ENCODE measurements at regions not wholly inside any gene's neighbourhood (a gene's known extent, or its start where the extent isn't known, plus 50 kb on each side); places are given as distances from the start of the nearest gene placed in this dataset.

DNA sequence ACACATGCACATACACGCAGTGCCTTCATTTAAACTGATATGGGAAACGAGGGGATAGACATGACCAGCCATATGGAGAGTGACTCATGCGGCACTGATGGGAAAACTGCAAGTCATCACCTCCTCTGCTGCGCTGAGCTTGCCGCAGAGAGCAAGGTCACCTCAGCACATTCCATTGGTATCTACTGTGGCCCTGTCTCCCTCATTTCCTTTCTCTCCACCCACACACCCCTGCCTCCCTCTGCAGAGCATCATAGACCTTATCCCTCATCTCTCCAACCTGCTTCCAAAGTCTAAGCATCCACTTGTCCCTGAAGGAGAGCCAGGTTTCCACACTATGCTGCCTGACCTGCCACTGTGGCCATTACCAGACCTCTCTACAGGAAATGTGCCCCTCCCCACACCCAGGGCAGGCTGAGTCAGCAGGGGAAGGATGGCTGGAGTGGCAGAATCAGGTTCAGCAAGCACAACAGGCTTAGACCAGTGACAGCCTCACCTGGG lies 116.9 kb upstream of the SNX19 start:
- no peak overlapping the region for H2AFZ ChIP-seq (ENCODE audit: low read depth, low read length)
- no peaks in the 10 kb centered on the region for H3K27me3 ChIP-seq (ENCODE audit: insufficient read depth, low read length, poor library complexity)
- no peak overlapping the region for H3K9ac ChIP-seq (ENCODE audit: low read depth, low read length)
- H3K27ac ChIP-seq (ENCODE audit: low read length), result no peak overlapping the region
- no peak overlapping the region for H3K4me3 ChIP-seq (ENCODE audit: low read depth in 1 of 2, low read length in 2 of 2)
- no peaks in the 10 kb centered on the region for H4K20me1 ChIP-seq (ENCODE audit: insufficient read depth, low read length)
- no peaks in the 10 kb centered on the region for H3K9me3 ChIP-seq (ENCODE audit: insufficient read depth, low read length, severe bottlenecking)
- TF ChIP-seq, protein P1, sequence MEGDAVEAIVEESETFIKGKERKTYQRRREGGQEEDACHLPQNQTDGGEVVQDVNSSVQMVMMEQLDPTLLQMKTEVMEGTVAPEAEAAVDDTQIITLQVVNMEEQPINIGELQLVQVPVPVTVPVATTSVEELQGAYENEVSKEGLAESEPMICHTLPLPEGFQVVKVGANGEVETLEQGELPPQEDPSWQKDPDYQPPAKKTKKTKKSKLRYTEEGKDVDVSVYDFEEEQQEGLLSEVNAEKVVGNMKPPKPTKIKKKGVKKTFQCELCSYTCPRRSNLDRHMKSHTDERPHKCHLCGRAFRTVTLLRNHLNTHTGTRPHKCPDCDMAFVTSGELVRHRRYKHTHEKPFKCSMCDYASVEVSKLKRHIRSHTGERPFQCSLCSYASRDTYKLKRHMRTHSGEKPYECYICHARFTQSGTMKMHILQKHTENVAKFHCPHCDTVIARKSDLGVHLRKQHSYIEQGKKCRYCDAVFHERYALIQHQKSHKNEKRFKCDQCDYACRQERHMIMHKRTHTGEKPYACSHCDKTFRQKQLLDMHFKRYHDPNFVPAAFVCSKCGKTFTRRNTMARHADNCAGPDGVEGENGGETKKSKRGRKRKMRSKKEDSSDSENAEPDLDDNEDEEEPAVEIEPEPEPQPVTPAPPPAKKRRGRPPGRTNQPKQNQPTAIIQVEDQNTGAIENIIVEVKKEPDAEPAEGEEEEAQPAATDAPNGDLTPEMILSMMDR (IDR thresholded peaks at IDR 0.05; ENCODE audit: borderline replicate concordance, extremely low read depth, low read length, poor library complexity, severe bottlenecking), result no peak
- no peak for TF ChIP-seq EZH2 (IDR thresholded peaks at IDR 0.05; ENCODE audit: borderline replicate concordance, low read depth, low read length, severe bottlenecking)
- H3K36me3 ChIP-seq (ENCODE audit: insufficient read depth, low read length), result no peaks in the 10 kb centered on the region
- no peak for ATAC-seq (ENCODE audit: insufficient read depth, low read depth)
- no peaks in the 10 kb centered on the region for H3K79me2 ChIP-seq (ENCODE audit: insufficient read depth, low read length)
- H3K4me2 ChIP-seq (ENCODE audit: insufficient read depth, low read length), result no peak overlapping the region
- H3K4me1 ChIP-seq (ENCODE audit: insufficient read depth, low read length), result no peaks in the 10 kb centered on the region
- DNase-seq, result no peak

DNA sequence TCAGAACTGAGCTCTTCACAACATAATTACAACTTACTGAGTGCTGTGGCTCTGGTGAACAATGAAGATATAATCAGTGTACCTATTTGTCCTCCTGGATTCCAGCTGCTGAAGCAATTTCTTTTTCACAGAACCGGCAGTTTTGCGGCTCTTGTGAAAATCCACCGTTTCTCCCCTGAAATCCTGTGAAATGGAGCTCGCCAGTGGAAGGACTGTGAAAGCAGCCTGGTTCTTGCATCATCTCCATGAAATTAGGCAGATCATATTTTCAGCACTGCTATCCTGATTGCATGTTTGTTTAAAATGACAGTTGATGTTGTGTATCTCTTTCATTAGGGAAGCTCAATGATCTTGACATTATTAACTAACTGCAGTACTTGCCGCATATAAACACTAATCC lies 120.2 kb upstream of the SNX19 start:
- H3K4me1 ChIP-seq (ENCODE audit: insufficient read depth, low read length), result no peaks in the 10 kb centered on the region
- no peaks in the 10 kb centered on the region for H3K27me3 ChIP-seq (ENCODE audit: insufficient read depth, low read length, poor library complexity)
- H2AFZ ChIP-seq (ENCODE audit: low read depth, low read length), result no peak overlapping the region
- TF ChIP-seq, protein P1 (IDR thresholded peaks at IDR 0.05; ENCODE audit: borderline replicate concordance, extremely low read depth, low read length, poor library complexity, severe bottlenecking), result no peak
- TF ChIP-seq EZH2 (IDR thresholded peaks at IDR 0.05; ENCODE audit: borderline replicate concordance, low read depth, low read length, severe bottlenecking), result no peak
- no peak overlapping the region for H3K27ac ChIP-seq (ENCODE audit: low read length)
- H3K9me3 ChIP-seq (ENCODE audit: insufficient read depth, low read length, severe bottlenecking), result no peaks in the 10 kb centered on the region
- H3K9ac ChIP-seq (ENCODE audit: low read depth, low read length), result no peak overlapping the region
- no peaks in the 10 kb centered on the region for H4K20me1 ChIP-seq (ENCODE audit: insufficient read depth, low read length)
- H3K79me2 ChIP-seq (ENCODE audit: insufficient read depth, low read length), result no peaks in the 10 kb centered on the region
- H3K36me3 ChIP-seq (ENCODE audit: insufficient read depth, low read length), result no peaks in the 10 kb centered on the region
- no peak overlapping the region for H3K4me2 ChIP-seq (ENCODE audit: insufficient read depth, low read length)
- DNase-seq, result no peak
- no peak for ATAC-seq (ENCODE audit: insufficient read depth, low read depth)
- H3K4me3 ChIP-seq (ENCODE audit: low read depth in 1 of 2, low read length in 2 of 2), result no peak overlapping the region

DNA sequence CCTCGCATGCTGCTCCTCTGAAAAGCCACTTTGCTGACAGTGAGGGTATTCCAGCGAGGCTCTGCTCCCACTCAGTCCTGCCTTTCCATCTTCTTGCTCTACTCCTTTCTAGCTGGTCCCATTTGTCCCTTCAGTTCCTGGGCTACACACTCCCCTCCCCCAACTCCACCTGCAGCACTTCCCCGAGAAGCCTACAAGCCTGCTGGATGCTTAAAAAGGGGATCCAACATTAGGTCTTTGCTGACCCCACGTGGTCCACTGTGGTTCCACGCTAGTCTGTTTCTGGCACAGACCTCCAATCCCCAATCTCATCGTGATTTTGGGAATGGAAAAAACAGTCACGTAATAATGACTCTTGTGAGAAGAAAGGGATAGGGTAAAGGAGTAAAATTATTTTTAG lies 121.6 kb upstream of the SNX19 start:
- Histone ChIP-seq H3K79me2 (ENCODE audit: insufficient read depth, low read length) (no peaks in the 10 kb centered on the region), H2AFZ (ENCODE audit: low read depth, low read length) (no peak overlapping the region), H3K9me3 (ENCODE audit: insufficient read depth, low read length, severe bottlenecking) (no peaks in the 10 kb centered on the region), H3K4me1 (ENCODE audit: insufficient read depth, low read length) (no peaks in the 10 kb centered on the region), H4K20me1 (ENCODE audit: insufficient read depth, low read length) (no peaks in the 10 kb centered on the region), H3K27me3 (ENCODE audit: insufficient read depth, low read length, poor library complexity) (no peaks in the 10 kb centered on the region), H3K27ac (ENCODE audit: low read length) (no peak overlapping the region), H3K9ac (ENCODE audit: low read depth, low read length) (no peak overlapping the region), H3K4me2 (ENCODE audit: insufficient read depth, low read length) (no peak overlapping the region), H3K36me3 (ENCODE audit: insufficient read depth, low read length) (no peaks in the 10 kb centered on the region), H3K4me3 (ENCODE audit: low read depth in 1 of 2, low read length in 2 of 2) (no peak overlapping the region)
- ATAC-seq (ENCODE audit: insufficient read depth, low read depth) (no peak), DNase-seq (no peak)
- TF ChIP-seq EZH2 (IDR thresholded peaks at IDR 0.05; ENCODE audit: borderline replicate concordance, low read depth, low read length, severe bottlenecking), result no peak
- TF ChIP-seq, protein P1 (IDR thresholded peaks at IDR 0.05; ENCODE audit: borderline replicate concordance, extremely low read depth, low read length, poor library complexity, severe bottlenecking), result no peak

DNA sequence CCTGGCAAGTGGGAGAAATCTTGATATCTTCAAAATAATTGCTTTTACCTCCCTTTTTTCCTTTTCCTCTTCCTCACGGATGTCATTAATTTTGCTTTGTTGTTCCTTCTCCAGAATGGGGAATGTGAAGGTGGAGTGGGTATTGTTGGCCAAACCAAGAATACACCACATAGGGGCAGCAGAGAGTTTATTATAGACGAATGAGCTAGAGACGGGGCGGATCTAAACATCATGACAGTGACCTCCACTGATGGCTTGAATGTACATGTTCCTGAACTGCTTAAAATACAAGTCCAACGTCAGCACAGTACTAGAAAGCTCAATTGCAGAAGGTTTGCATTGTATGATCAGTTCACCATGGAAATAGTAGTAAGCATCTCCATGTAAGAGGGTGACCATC lies 122.3 kb upstream of the SNX19 start:
- peaks cover 6% of the 10 kb centered on the region for H3K27me3 ChIP-seq (ENCODE audit: insufficient read depth, low read length, poor library complexity)
- H3K9ac ChIP-seq (ENCODE audit: low read depth, low read length), result no peak overlapping the region
- no peaks in the 10 kb centered on the region for H3K9me3 ChIP-seq (ENCODE audit: insufficient read depth, low read length, severe bottlenecking)
- no peak for DNase-seq
- H3K4me3 ChIP-seq (ENCODE audit: low read depth in 1 of 2, low read length in 2 of 2), result no peak overlapping the region
- H3K4me2 ChIP-seq (ENCODE audit: insufficient read depth, low read length), result no peak overlapping the region
- no peak overlapping the region for H3K27ac ChIP-seq (ENCODE audit: low read length)
- no peak for ATAC-seq (ENCODE audit: insufficient read depth, low read depth)
- TF ChIP-seq EZH2 (IDR thresholded peaks at IDR 0.05; ENCODE audit: borderline replicate concordance, low read depth, low read length, severe bottlenecking), result no peak
- TF ChIP-seq, protein P1 (IDR thresholded peaks at IDR 0.05; ENCODE audit: borderline replicate concordance, extremely low read depth, low read length, poor library complexity, severe bottlenecking), result peak; percentile 34
- H2AFZ ChIP-seq (ENCODE audit: low read depth, low read length), result no peak overlapping the region
- no peaks in the 10 kb centered on the region for H3K79me2 ChIP-seq (ENCODE audit: insufficient read depth, low read length)
- H3K36me3 ChIP-seq (ENCODE audit: insufficient read depth, low read length), result no peaks in the 10 kb centered on the region
- no peaks in the 10 kb centered on the region for H4K20me1 ChIP-seq (ENCODE audit: insufficient read depth, low read length)
- no peaks in the 10 kb centered on the region for H3K4me1 ChIP-seq (ENCODE audit: insufficient read depth, low read length)
